ENCODE measurements at regions not wholly inside any gene's neighbourhood (a gene's known extent, or its start where the extent isn't known, plus 50 kb on each side); places are given as distances from the start of the nearest gene placed in this dataset.

GRCh38 chr12:19070341-19070740, 59.2 kb upstream of the PLEKHA5 start:
- Histone ChIP-seq H3K9me3 (no peaks in the 10 kb centered on the region), H3K27me3 (no peaks in the 10 kb centered on the region), H3K36me3 (no peaks in the 10 kb centered on the region), H3K4me3 (no peak overlapping the region)
- no peak for DNase-seq

GRCh38 chr12:19074700-19075099, 54.8 kb upstream of the PLEKHA5 start:
- no peak for DNase-seq
- Histone ChIP-seq H3K4me3 (no peak overlapping the region), H3K27me3 (no peaks in the 10 kb centered on the region), H3K9me3 (no peaks in the 10 kb centered on the region), H3K36me3 (no peaks in the 10 kb centered on the region)

- no peak overlapping the region for H3K4me3 ChIP-seq
- no peak for DNase-seq
- no peaks in the 10 kb centered on the region for H3K27me3 ChIP-seq
- H3K9me3 ChIP-seq = no peaks in the 10 kb centered on the region
- H3K36me3 ChIP-seq = no peaks in the 10 kb centered on the region
Observed at GRCh38 chr12:19075711-19076340, 53.7 kb upstream of the PLEKHA5 start.
